ENCODE measurements at regions not wholly inside any gene's neighbourhood (a gene's known extent, or its start where the extent isn't known, plus 50 kb on each side); places are given as distances from the start of the nearest gene placed in this dataset.

- no peak for DNase-seq (ENCODE audit: low spot score)
- TF ChIP-seq, protein P1, sequence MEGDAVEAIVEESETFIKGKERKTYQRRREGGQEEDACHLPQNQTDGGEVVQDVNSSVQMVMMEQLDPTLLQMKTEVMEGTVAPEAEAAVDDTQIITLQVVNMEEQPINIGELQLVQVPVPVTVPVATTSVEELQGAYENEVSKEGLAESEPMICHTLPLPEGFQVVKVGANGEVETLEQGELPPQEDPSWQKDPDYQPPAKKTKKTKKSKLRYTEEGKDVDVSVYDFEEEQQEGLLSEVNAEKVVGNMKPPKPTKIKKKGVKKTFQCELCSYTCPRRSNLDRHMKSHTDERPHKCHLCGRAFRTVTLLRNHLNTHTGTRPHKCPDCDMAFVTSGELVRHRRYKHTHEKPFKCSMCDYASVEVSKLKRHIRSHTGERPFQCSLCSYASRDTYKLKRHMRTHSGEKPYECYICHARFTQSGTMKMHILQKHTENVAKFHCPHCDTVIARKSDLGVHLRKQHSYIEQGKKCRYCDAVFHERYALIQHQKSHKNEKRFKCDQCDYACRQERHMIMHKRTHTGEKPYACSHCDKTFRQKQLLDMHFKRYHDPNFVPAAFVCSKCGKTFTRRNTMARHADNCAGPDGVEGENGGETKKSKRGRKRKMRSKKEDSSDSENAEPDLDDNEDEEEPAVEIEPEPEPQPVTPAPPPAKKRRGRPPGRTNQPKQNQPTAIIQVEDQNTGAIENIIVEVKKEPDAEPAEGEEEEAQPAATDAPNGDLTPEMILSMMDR (IDR thresholded peaks at IDR 0.05; ENCODE audit: extremely low read depth, insufficient read depth, missing control alignments): no peak
- in situ Hi-C loops (cut with MboI; ENCODE audit: low pct_unique_long_range_greater_than_20kb, low sequenced_read_pairs, unreplicated experiment): no loop called here
These were observed 1183.7 kb upstream of the PRMT6 start for GRCh38 chr1:105872817-105873216.

DNA sequence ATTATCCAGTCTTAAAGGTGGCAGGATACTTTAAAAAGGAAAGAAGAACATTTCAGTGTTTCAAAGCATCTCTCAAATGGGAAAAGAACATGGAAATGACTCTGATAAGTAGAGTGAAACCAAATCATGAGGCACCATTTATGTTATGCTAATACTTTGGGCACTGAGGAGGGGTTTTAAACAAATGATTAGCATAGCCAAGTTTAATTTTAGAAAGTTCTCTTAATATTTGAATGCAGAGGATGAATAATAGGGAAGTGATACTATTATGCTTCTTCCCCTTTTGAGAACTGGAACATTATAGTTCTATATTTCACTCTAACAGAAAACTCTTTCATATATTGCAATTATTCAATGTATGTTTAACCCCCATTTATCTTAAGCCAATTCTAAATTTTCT, 1181.9 kb upstream of the PRMT6 start:
- in situ Hi-C loops (cut with MboI; ENCODE audit: low pct_unique_long_range_greater_than_20kb, low sequenced_read_pairs, unreplicated experiment): no loop called here
- peak; percentile 4 for DNase-seq (ENCODE audit: low spot score)
- TF ChIP-seq, protein P1 (IDR thresholded peaks at IDR 0.05; ENCODE audit: extremely low read depth, insufficient read depth, missing control alignments): no peak

- TF ChIP-seq, protein P1 (IDR thresholded peaks at IDR 0.05; ENCODE audit: extremely low read depth, insufficient read depth, missing control alignments): no peak
- in situ Hi-C loops (cut with MboI; ENCODE audit: low pct_unique_long_range_greater_than_20kb, low sequenced_read_pairs, unreplicated experiment): no loop called here
- DNase-seq (ENCODE audit: low spot score): no peak
These were observed 1170.2 kb upstream of the PRMT6 start for GRCh38 chr1:105886309-105886708.

DNA sequence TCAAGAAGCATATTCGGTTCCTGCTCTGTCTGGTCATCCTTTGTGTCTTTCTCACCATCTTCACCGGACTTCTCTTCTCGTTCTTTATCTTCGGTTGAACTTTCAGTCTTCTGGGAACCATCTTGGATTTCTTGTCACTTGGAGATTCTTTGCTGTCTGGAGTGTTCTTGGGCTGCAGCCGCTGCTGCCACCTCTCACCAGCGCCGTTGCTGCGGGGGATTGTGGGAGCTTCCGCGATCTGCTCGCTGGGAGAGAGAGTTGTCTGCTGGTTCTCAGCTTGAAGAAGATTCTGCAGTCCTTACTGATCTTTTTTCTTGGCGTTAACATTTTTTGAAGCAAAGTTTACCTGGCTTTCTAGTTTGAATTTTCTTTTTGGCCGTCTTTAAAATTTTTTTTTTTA, 1165.2 kb upstream of the PRMT6 start:
- in situ Hi-C loops (cut with MboI; ENCODE audit: low pct_unique_long_range_greater_than_20kb, low sequenced_read_pairs, unreplicated experiment): no loop called here

DNA sequence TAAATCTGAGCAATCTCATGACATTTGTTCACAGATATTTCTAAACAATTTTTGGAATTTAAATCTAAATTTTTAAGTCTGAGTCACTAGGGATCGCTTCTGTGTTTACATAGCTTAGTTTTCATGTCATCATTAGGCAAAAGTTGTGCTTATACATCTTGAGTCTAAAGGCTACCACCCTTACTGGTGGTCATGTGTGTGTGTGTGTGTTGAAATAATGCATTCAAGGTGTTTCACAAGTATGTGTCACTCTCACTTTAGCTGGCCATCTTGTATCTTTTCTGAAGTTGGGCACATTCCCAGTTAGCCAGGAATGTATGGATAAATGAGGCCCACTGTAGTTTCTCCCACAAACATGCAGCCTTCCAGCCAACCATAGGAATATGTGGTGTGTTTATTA, 1162.5 kb upstream of the PRMT6 start:
- no peak for DNase-seq (ENCODE audit: low spot score)
- TF ChIP-seq, protein P1 (IDR thresholded peaks at IDR 0.05; ENCODE audit: extremely low read depth, insufficient read depth, missing control alignments): no peak
- in situ Hi-C loops (cut with MboI; ENCODE audit: low pct_unique_long_range_greater_than_20kb, low sequenced_read_pairs, unreplicated experiment): no loop called here

More for the DNA sequence above, 1165.2 kb upstream of the PRMT6 start:
- TF ChIP-seq, protein P1 (IDR thresholded peaks at IDR 0.05; ENCODE audit: extremely low read depth, insufficient read depth, missing control alignments): no peak
- DNase-seq (ENCODE audit: low spot score): no peak

GRCh38 chr1:105909811-105910210, 1146.7 kb upstream of the PRMT6 start:
- in situ Hi-C loops (cut with MboI; ENCODE audit: low pct_unique_long_range_greater_than_20kb, low sequenced_read_pairs, unreplicated experiment): no loop called here
- TF ChIP-seq, protein P1 (IDR thresholded peaks at IDR 0.05; ENCODE audit: extremely low read depth, insufficient read depth, missing control alignments): peak; percentile 40
- no peak for DNase-seq (ENCODE audit: low spot score)

DNA sequence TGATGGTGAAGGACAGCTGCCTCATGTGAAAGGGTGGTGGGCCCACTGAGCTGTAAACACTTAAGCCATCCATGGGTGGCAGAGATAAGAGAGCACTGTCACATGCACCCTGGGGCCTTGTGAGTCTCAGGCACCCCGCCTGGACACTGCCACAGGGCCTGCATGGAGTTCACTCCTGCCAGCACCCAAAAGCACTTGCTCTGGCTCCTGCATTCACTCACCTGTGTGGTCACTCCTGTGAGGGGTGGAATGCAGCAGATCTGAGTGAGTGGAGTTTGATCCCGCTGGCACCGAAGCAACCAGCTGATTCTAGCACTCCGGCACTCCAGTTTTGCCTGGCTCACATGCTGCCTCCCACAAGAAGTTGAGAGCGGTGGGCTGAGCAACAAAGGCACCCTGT, 1142.1 kb upstream of the PRMT6 start:
- TF ChIP-seq, protein P1 (IDR thresholded peaks at IDR 0.05; ENCODE audit: extremely low read depth, insufficient read depth, missing control alignments): no peak
- DNase-seq (ENCODE audit: low spot score): no peak
- in situ Hi-C loops (cut with MboI; ENCODE audit: low pct_unique_long_range_greater_than_20kb, low sequenced_read_pairs, unreplicated experiment): no loop called here

All from GM13977 (cell line).